IMR-90 (cell line): ENCODE measurements at regions not wholly inside any gene's neighbourhood (a gene's known extent, or its start where the extent isn't known, plus 50 kb on each side); places are given as distances from the start of the nearest gene placed in this dataset.

Experiments used
- ATAC-seq: fragments of 200-7000 bp; cut with Tn5 transposase; 2 replicates; pipeline ENCODE4 v1.9.1; 2020; ENCODE audit warnings: low read depth, mild to moderate bottlenecking, moderate library complexity
- BruUV-seq: library from RNA; stranded (reverse); fragments of 400-500 nt; replicated peaks from 2 replicates; lab custom pipeline; 2021; lab: Mats Ljungman, UMichigan
- CTCF ChIA-PET: fragments of 300-600 bp; formaldehyde crosslinking; extraction: SDS; loops from one replicate; lab custom pipeline; 2021; ENCODE audit warnings: antibody characterized with exemption; lab: Yijun Ruan, JAX
- POLR2A ChIA-PET: fragments of 300-600 bp; sonication (Branson Sonifier 250); formaldehyde crosslinking; loops from one replicate; lab custom pipeline; 2022; ENCODE audit warnings: antibody characterized with exemption; ENCODE audit not compliant: unreplicated experiment; lab: Charles Lee
- DNase-seq: peaks from one replicate; pipeline ENCODE4 v3.0.0; 2013
- H2AFZ ChIP-seq: replicated peaks from 2 replicates; pipeline ENCODE3; 2013; ENCODE audit warnings: low read length, mild to moderate bottlenecking; ENCODE audit not compliant: poor library complexity
- H2AK5ac ChIP-seq: 2 replicates; pipeline ENCODE4 v1.6.1; 2013; ENCODE audit warnings: low read depth, low read length, inconsistent platforms
- H2AK9ac ChIP-seq: replicated peaks from 2 replicates; pipeline ENCODE3; 2013; ENCODE audit warnings: mild to moderate bottlenecking, low read depth, low read length, moderate library complexity; ENCODE audit not compliant: poor library complexity
- H2BK120ac ChIP-seq: 2 replicates; pipeline ENCODE4 v1.6.1; 2013; ENCODE audit warnings: low read depth, low read length, inconsistent platforms
- H2BK15ac ChIP-seq: 3 replicates; pipeline ENCODE4 v1.6.1; 2013; ENCODE audit warnings: low read depth, low read length, inconsistent platforms
- H2BK20ac ChIP-seq: 2 replicates; pipeline ENCODE4 v1.6.1; 2013; ENCODE audit warnings: low read depth, mild to moderate bottlenecking, inconsistent platforms, low read length, moderate library complexity
- H2BK5ac ChIP-seq: 2 replicates; pipeline ENCODE4 v1.6.1; 2013; ENCODE audit warnings: mild to moderate bottlenecking, low read depth, low read length, inconsistent platforms; ENCODE audit not compliant: poor library complexity, severe bottlenecking
- H3K14ac ChIP-seq: replicated peaks from 2 replicates; pipeline ENCODE4 v1.6.1; 2013; ENCODE audit warnings: low read depth, low read length, inconsistent platforms
- H3K18ac ChIP-seq: 2 replicates; pipeline ENCODE4 v1.6.1; 2013; ENCODE audit warnings: low read depth, low read length, control low read depth
- H3K23ac ChIP-seq: 2 replicates; pipeline ENCODE4 v1.6.1; 2013; ENCODE audit warnings: low read depth, low read length, inconsistent platforms
- H3K27ac ChIP-seq: 2 replicates; pipeline ENCODE4 v1.5.1; 2013; ENCODE audit warnings: mild to moderate bottlenecking, control low read depth, low read length; ENCODE audit not compliant: insufficient read depth
- H3K27me3 ChIP-seq: 2 replicates; pipeline ENCODE4 v1.6.1; 2013; ENCODE audit warnings: low read length; ENCODE audit not compliant: control insufficient read depth, insufficient read depth
- H3K36me3 ChIP-seq: 2 replicates; pipeline ENCODE4 v1.6.1; 2013; ENCODE audit warnings: low read length, mixed read lengths; ENCODE audit not compliant: control insufficient read depth, insufficient read depth
- H3K4ac ChIP-seq: 2 replicates; pipeline ENCODE4 v1.6.1; 2013; ENCODE audit warnings: low read depth, low read length, inconsistent platforms
- H3K4me1 ChIP-seq: 2 replicates; pipeline ENCODE4 v1.6.1; 2013; ENCODE audit warnings: low read length, mixed read lengths; ENCODE audit not compliant: control insufficient read depth, insufficient read depth
- H3K4me2 ChIP-seq: 2 replicates; pipeline ENCODE4 v1.6.1; 2013; ENCODE audit warnings: low read depth, mild to moderate bottlenecking, control low read depth, low read length, moderate library complexity
- H3K4me3 ChIP-seq: 2 replicates; pipeline ENCODE4 v1.5.1; 2013; ENCODE audit warnings: low read depth, mild to moderate bottlenecking, control low read depth, low read length, moderate library complexity; ENCODE audit not compliant: insufficient read depth
- H3K56ac ChIP-seq: 2 replicates; pipeline ENCODE4 v1.6.1; 2013; ENCODE audit warnings: low read length, inconsistent platforms; ENCODE audit not compliant: insufficient read depth; ENCODE audit errors: extremely low read depth
- H3K79me1 ChIP-seq, 2 experiments: 2 replicates each; pipeline ENCODE4 v1.6.1; 2013; ENCODE audit warnings: low read length in 2 of 2, inconsistent platforms in 1 of 2, low read depth in 1 of 2
- H3K9ac ChIP-seq: 2 replicates; pipeline ENCODE4 v1.6.1; 2013; ENCODE audit warnings: low read depth, low read length, control low read depth
- H3K9me1 ChIP-seq: 2 replicates; pipeline ENCODE4 v1.6.1; 2013; ENCODE audit warnings: low read length, inconsistent platforms; ENCODE audit not compliant: insufficient read depth
- H3K9me3 ChIP-seq: 2 replicates; pipeline ENCODE4 v1.6.1; 2013; ENCODE audit warnings: low read length; ENCODE audit not compliant: control insufficient read depth, insufficient read depth
- H4K20me1 ChIP-seq: 2 replicates; pipeline ENCODE4 v1.6.1; 2013; ENCODE audit warnings: low read length, inconsistent platforms; ENCODE audit not compliant: insufficient read depth
- H4K5ac ChIP-seq: 2 replicates; pipeline ENCODE4 v1.6.1; 2013; ENCODE audit warnings: mild to moderate bottlenecking, low read depth, low read length, control low read depth
- H4K8ac ChIP-seq, 2 experiments: 2 replicates each; pipeline ENCODE4 v1.6.1; 2013; ENCODE audit warnings: low read depth in 2 of 2, low read length in 2 of 2, control low read depth in 1 of 2, inconsistent platforms in 1 of 2
- H4K91ac ChIP-seq: 2 replicates; pipeline ENCODE4 v1.6.1; 2013; ENCODE audit warnings: low read depth, low read length, inconsistent platforms; ENCODE audit not compliant: insufficient read depth
- CEBPB ChIP-seq: IDR thresholded peaks from 2 replicates; pipeline ENCODE4 v1.6.1; 2012; ENCODE audit warnings: low read depth, low read length, improper control_type of control experiment
- CHD1 ChIP-seq: IDR thresholded peaks from 2 replicates; pipeline ENCODE4 v1.6.1; 2012; ENCODE audit warnings: low read depth, low read length, improper control_type of control experiment
- CTCF ChIP-seq: conservative IDR thresholded peaks from 2 replicates; pipeline ENCODE4 v1.5.1; 2012; ENCODE audit warnings: mild to moderate bottlenecking, low read depth, low read length, improper control_type of control experiment
- FOS ChIP-seq: fragments of 150-350 bp; IDR thresholded peaks from 2 replicates; pipeline ENCODE4 v1.6.1; 2016; ENCODE audit warnings: low read depth, low read length
- MXI1 ChIP-seq: IDR thresholded peaks from 2 replicates; pipeline ENCODE4 v1.6.1; 2012; ENCODE audit warnings: low read depth, mild to moderate bottlenecking, low read length, moderate library complexity, borderline replicate concordance
- POLR2A ChIP-seq: IDR thresholded peaks from 2 replicates; pipeline ENCODE4 v1.6.1; 2012; ENCODE audit warnings: mild to moderate bottlenecking, low read depth, low read length
- RCOR1 ChIP-seq: IDR thresholded peaks from 2 replicates; pipeline ENCODE4 v1.6.1; 2012; ENCODE audit warnings: mild to moderate bottlenecking, low read length, improper control_type of control experiment; ENCODE audit not compliant: insufficient replicate concordance
- RFX5 ChIP-seq: IDR thresholded peaks from 2 replicates; pipeline ENCODE4 v1.8.0; 2012; ENCODE audit warnings: low read depth, mild to moderate bottlenecking, low read length, moderate library complexity
- SMC3 ChIP-seq: fragments of 150-350 bp; IDR thresholded peaks from 2 replicates; pipeline ENCODE4 v1.6.1; 2016; ENCODE audit warnings: low read depth, mild to moderate bottlenecking, antibody characterized with exemption, low read length, moderate library complexity
- WGBS, 2 experiments: methylation state at CpG; one replicate each; pipeline versions ENCODE4 v1.1.5 to v1.1.7; 2013; ENCODE audit warnings: missing lambda C conversion rate in 2 of 2; ENCODE audit not compliant: insufficient read length in 1 of 2; ENCODE audit errors: extremely low coverage in 2 of 2; 5-methylcytosine and 5-hydroxymethylcytosine counted together
- dilution Hi-C: fragments of 300-500 bp; cut with HindIII; formaldehyde crosslinking; loops from one replicate; pipeline ENCODE4 v1.14.3; 2018; ENCODE audit warnings: low sequenced_read_pairs; ENCODE audit not compliant: unreplicated experiment
- in situ Hi-C: fragments of 300-500 bp; cut with MboI; formaldehyde crosslinking; loops from 3 replicates; pipeline ENCODE4 v1.14.3; 2019; ENCODE audit warnings: low sequenced_read_pairs, inconsistent platforms, mixed read lengths
- intact Hi-C: fragments of 100-400 bp; cut with micrococcal nuclease; formaldehyde crosslinking; loops from 2 replicates; pipeline ENCODE4 v1.10.0; 2022
- TF ChIP-seq, protein P1 (sequence below): fragments of 150-350 bp; IDR thresholded peaks from 2 replicates; pipeline ENCODE4 v1.6.1; 2017; ENCODE audit warnings: mild to moderate bottlenecking, antibody characterized with exemption, low read length, low read depth

DNA sequence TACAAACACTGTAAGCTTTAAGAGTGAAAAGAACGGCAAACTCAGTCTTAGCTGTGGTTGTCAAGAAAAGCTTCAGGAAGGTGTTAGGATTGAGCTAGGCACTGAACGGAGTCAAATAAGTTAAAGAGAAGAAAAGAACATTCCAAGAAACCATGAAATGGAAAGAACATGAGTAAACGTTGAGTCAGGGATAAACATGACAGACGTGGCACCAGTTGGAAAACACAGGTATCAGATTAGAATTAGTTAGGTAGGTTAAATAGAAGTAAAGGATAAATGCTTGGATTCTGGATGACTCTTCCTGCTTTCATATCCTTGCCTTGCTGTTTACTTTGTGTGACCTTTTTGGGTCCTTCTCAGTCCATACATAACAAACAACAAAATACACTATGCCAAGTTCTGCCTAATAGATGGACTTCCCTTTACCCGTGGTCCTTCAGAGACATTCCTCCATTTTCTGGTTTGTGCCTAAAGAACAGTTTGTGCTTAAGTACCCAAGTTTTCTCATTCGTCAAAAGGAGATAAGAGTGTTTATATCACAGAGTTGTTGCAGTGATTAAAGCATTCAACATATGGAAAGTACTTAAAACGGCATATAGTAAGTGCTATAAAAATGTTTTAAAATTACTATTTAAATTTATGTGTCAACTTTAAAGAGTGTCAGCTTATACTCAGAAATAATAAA is 446.9 kb downstream of the TMA16 start:
- Histone ChIP-seq H4K5ac (no peak overlapping the region), H3K18ac (no peak overlapping the region), H3K4me2 (no peak overlapping the region), H3K23ac (no peak overlapping the region), H3K56ac (no peak overlapping the region), H4K91ac (no peak overlapping the region), H2BK120ac (no peak overlapping the region), H2BK20ac (no peak overlapping the region), H3K79me1 (no peaks in the 10 kb centered on the region), H2BK15ac (no peak overlapping the region), H2AK5ac (no peak overlapping the region), H3K4ac (no peak overlapping the region), H3K9me1 (no peaks in the 10 kb centered on the region), H3K27me3 (no peaks in the 10 kb centered on the region), H3K9me3 (peaks cover 2% of the 10 kb centered on the region; the same call in 1 of the 2 replicates), H3K9ac (no peak overlapping the region), H2AK9ac (no peak overlapping the region), H2BK5ac (no peak overlapping the region), H3K4me3 (no peak overlapping the region), H2AFZ (no peak overlapping the region), H4K8ac (no peak overlapping the region), H4K20me1 (no peaks in the 10 kb centered on the region), H3K14ac (no peak overlapping the region), H3K36me3 (no peaks in the 10 kb centered on the region), H3K4me1 (no peaks in the 10 kb centered on the region), H3K27ac (no peak overlapping the region)
- intact Hi-C loops = no loop called here
- 0% methylated on average over 1 of the region's 7 CpGs; no CpG with 5 or more reads in 1 of the 2 experiments for WGBS, 2 experiments
- ChIA-PET CTCF (no interaction called here), POLR2A (no interaction called here)
- TF ChIP-seq CTCF (no peak), SMC3 (no peak), POLR2A (no peak), RCOR1 (no peak), RFX5 (no peak), MXI1 (no peak), CEBPB (no peak), FOS (no peak), CHD1 (no peak)
- TF ChIP-seq, protein P1, sequence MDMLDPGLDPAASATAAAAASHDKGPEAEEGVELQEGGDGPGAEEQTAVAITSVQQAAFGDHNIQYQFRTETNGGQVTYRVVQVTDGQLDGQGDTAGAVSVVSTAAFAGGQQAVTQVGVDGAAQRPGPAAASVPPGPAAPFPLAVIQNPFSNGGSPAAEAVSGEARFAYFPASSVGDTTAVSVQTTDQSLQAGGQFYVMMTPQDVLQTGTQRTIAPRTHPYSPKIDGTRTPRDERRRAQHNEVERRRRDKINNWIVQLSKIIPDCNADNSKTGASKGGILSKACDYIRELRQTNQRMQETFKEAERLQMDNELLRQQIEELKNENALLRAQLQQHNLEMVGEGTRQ = no peak
- in situ Hi-C loops = no loop called here
- ATAC-seq (no peak), DNase-seq (no peak)
- BruUV-seq = no TSS peak
- dilution Hi-C loops = no loop called here
